ENCODE measurements at regions not wholly inside any gene's neighbourhood (a gene's known extent, or its start where the extent isn't known, plus 50 kb on each side); places are given as distances from the start of the nearest gene placed in this dataset.
"Not testable (repeated sequence)": the region's sequence is repeated elsewhere in the genome, so short reads cannot be mapped to it uniquely, and the experiment has no call there.

DNA sequence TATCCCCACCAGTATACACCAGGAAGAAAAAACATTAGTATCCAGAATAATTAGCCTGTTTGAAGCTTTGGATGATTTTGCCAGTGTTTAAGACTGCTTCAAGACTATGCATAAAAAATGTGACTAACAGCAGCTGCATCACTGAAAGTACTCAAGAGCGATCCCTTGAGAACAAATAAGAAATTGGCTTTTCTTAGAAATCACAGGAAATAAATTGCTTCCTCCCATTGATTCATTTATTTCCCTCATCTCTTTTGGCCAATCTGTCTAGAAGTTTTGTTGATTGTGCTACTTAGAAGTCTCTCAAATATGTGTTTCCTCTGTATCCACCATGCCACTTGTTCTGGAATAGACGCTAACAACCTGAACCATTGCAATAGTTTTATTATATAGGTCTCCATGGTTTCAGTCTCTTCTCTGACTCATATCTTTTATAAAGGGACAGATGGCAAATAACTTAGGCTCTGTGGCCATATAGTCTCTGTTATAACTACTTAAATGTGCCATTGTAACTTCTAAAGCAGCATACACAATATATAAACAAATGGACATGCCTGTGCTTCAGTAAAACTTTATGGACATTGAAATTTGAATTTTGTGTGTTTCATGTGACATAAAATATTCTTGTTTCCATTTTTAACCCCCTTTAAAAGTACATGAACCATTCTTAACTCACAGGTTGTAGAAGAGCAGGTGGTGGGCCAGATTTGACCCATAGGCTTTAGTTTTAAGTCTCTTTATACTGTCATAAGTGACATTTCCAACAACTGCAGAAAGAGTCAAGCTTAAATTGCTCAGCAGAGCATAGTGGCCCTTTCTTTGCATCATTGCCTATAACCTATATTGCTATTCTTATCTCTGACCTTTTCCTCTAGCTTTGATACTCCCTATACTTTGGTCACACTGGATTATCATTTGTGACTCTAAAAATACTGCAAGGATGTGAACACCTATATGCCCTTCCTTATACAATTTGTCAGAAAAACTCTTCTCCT lies 123.9 kb downstream of the MC4R start:
- H3K27me3 ChIP-seq (ENCODE audit: control insufficient read depth in 1 of 2, insufficient read depth in 2 of 2, low read length in 2 of 2): no peaks in the 10 kb centered on the region
- H3K4me3 ChIP-seq (ENCODE audit: low read depth in 1 of 2, low read length in 2 of 2): no peak overlapping the region
- H3K9ac ChIP-seq (ENCODE audit: low read depth in 1 of 2, low read length in 2 of 2): no peak overlapping the region
- no peaks in the 10 kb centered on the region for H3K36me3 ChIP-seq (ENCODE audit: control insufficient read depth in 1 of 2, insufficient read depth in 2 of 2, low read length in 2 of 2)
- H3K4me1 ChIP-seq (ENCODE audit: control insufficient read depth in 1 of 2, insufficient read depth in 2 of 2, low read length in 2 of 2): no peaks in the 10 kb centered on the region
- H3K27ac ChIP-seq (ENCODE audit: low read depth, low read length): no peak overlapping the region
- H3K9me3 ChIP-seq (ENCODE audit: control insufficient read depth in 1 of 2, low read length in 2 of 2): no peaks in the 10 kb centered on the region

DNA sequence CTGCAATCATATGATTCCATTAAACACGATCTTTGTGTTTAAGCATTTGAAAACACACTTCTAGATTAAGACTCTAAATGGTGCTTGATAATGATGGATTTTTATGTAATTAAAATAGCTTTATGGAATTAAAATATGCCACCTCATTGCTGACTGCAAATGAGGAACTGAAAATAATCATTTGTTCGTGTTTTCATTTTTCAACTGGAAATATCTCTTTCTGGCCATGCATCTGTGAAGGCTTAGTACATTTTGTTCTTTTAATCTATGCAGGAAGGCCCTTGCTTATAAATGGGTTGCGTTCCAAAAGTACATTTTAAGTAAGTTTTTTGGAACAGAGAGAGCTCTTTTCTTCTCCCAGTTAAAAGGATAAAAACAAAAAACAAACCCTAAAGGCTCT lies 125.5 kb downstream of the MC4R start:
- Histone ChIP-seq H3K9me3 (ENCODE audit: control insufficient read depth in 1 of 2, low read length in 2 of 2) (no peaks in the 10 kb centered on the region), H3K9ac (ENCODE audit: low read depth in 1 of 2, low read length in 2 of 2) (no peak overlapping the region), H3K36me3 (ENCODE audit: control insufficient read depth in 1 of 2, insufficient read depth in 2 of 2, low read length in 2 of 2) (no peaks in the 10 kb centered on the region), H3K4me1 (ENCODE audit: control insufficient read depth in 1 of 2, insufficient read depth in 2 of 2, low read length in 2 of 2) (no peaks in the 10 kb centered on the region), H3K27me3 (ENCODE audit: control insufficient read depth in 1 of 2, insufficient read depth in 2 of 2, low read length in 2 of 2) (no peaks in the 10 kb centered on the region), H3K27ac (ENCODE audit: low read depth, low read length) (no peak overlapping the region), H3K4me3 (ENCODE audit: low read depth in 1 of 2, low read length in 2 of 2) (no peak overlapping the region)

DNA sequence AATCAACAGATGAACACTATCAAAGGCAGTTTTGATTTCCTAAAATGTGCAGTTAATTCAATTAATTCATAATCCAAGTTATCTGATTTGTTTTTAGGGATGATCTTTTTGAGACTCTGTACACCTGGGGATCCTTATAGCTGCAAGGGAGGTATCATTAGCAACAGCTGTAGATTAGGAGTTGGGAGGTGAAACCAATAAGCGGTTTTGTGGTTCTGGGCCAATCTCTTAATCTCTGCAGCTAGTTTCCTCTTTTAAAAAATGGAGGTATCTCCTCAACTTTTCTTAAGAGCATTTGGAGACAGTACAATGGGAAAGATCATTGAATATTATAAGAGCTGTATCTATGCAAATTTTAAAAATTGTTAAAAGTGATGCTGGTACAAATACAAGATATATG lies 126.0 kb downstream of the MC4R start:
- no peaks in the 10 kb centered on the region for H3K36me3 ChIP-seq (ENCODE audit: control insufficient read depth in 1 of 2, insufficient read depth in 2 of 2, low read length in 2 of 2)
- H3K9ac ChIP-seq (ENCODE audit: low read depth in 1 of 2, low read length in 2 of 2): no peak overlapping the region
- no peak overlapping the region for H3K27ac ChIP-seq (ENCODE audit: low read depth, low read length)
- H3K4me3 ChIP-seq (ENCODE audit: low read depth in 1 of 2, low read length in 2 of 2): no peak overlapping the region
- no peaks in the 10 kb centered on the region for H3K4me1 ChIP-seq (ENCODE audit: control insufficient read depth in 1 of 2, insufficient read depth in 2 of 2, low read length in 2 of 2)
- no peaks in the 10 kb centered on the region for H3K9me3 ChIP-seq (ENCODE audit: control insufficient read depth in 1 of 2, low read length in 2 of 2)
- no peaks in the 10 kb centered on the region for H3K27me3 ChIP-seq (ENCODE audit: control insufficient read depth in 1 of 2, insufficient read depth in 2 of 2, low read length in 2 of 2)

DNA sequence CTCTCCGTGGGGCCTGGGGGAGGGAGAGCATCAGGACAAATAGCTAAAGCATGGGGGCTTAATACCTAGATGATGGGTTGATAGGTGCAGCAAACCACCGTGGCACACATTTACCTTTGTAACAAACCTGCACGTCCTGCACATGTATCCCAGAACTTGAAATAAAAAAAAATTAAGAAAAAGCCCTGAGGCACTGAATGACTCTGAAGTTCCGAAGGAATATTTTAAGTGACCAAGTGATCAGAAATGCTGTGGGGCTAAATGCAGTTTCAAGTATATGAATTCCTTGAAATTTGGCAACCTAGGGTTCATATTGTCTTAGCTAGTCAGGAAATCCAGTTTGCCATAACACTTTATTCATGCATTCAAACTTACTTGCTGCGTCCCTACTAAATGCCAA lies 127.5 kb downstream of the MC4R start:
- H3K27me3 ChIP-seq (ENCODE audit: control insufficient read depth in 1 of 2, insufficient read depth in 2 of 2, low read length in 2 of 2): no peaks in the 10 kb centered on the region
- H3K4me1 ChIP-seq (ENCODE audit: control insufficient read depth in 1 of 2, insufficient read depth in 2 of 2, low read length in 2 of 2): no peaks in the 10 kb centered on the region
- no peaks in the 10 kb centered on the region for H3K36me3 ChIP-seq (ENCODE audit: control insufficient read depth in 1 of 2, insufficient read depth in 2 of 2, low read length in 2 of 2)
- no peak overlapping the region for H3K9ac ChIP-seq (ENCODE audit: low read depth in 1 of 2, low read length in 2 of 2)
- no peaks in the 10 kb centered on the region for H3K9me3 ChIP-seq (ENCODE audit: control insufficient read depth in 1 of 2, low read length in 2 of 2)
- no peak overlapping the region for H3K4me3 ChIP-seq (ENCODE audit: low read depth in 1 of 2, low read length in 2 of 2)
- H3K27ac ChIP-seq (ENCODE audit: low read depth, low read length): no peak overlapping the region

DNA sequence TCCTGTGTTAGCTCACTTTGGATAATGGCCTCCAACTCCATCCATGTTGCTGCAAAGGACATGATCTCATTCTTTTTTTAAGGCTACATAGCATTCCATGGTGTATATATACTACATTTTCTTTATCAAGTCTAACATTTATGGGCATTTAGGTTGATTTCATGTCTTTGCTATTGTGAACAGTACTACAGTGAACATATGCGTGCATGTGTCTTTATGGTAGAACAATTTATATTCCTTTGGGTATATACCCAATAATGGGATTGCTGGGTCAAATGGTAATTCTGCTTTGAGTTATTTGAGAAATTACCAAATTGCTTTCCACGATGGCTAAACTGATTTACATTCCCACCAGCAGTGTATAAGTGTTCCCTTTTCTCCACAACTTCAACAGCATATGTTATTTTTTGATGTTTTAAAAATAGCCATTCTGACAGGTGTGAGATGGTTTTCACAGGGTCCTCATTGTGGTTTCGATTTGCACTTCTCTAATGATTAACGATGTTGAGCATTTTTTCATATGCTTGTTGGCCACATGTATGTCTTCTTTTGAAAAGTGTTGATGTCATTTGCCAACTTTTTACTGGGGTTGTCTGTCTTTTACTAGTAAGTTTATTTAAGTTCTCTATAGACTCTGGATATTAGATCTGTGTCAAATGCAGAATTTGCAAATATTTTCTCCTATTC lies 133.4 kb downstream of the MC4R start:
- H3K36me3 ChIP-seq (ENCODE audit: control insufficient read depth in 1 of 2, insufficient read depth in 2 of 2, low read length in 2 of 2); H3K4me3 ChIP-seq (ENCODE audit: low read depth in 1 of 2, low read length in 2 of 2); H3K4me1 ChIP-seq (ENCODE audit: control insufficient read depth in 1 of 2, insufficient read depth in 2 of 2, low read length in 2 of 2); H3K9me3 ChIP-seq (ENCODE audit: control insufficient read depth in 1 of 2, low read length in 2 of 2); H3K27me3 ChIP-seq (ENCODE audit: control insufficient read depth in 1 of 2, insufficient read depth in 2 of 2, low read length in 2 of 2); H3K9ac ChIP-seq (ENCODE audit: low read depth in 1 of 2, low read length in 2 of 2); H3K27ac ChIP-seq (ENCODE audit: low read depth, low read length): not testable (repeated sequence)

DNA sequence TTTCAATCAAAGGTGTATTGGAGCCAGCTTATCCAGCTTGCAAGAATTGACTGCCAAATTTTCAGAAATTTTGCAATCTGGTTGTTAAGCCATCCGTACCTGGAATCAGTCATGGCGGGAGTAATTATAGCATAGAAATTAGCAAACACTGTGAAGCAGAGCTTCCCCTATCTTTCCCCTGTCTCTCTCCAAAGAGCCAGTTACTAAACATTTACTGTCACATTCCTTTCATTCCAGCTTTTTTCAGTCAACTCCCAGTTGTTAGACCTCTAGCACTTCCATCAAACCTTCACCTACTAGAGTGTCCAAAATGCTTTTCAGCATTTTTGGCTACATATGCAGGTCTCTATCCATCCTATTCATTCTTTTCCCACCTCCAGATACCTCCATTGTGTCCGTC lies 137.4 kb downstream of the MC4R start:
- Histone ChIP-seq H3K4me1 (ENCODE audit: control insufficient read depth in 1 of 2, insufficient read depth in 2 of 2, low read length in 2 of 2) (no peaks in the 10 kb centered on the region), H3K27me3 (ENCODE audit: control insufficient read depth in 1 of 2, insufficient read depth in 2 of 2, low read length in 2 of 2) (no peaks in the 10 kb centered on the region), H3K27ac (ENCODE audit: low read depth, low read length) (no peak overlapping the region), H3K9me3 (ENCODE audit: control insufficient read depth in 1 of 2, low read length in 2 of 2) (no peaks in the 10 kb centered on the region), H3K36me3 (ENCODE audit: control insufficient read depth in 1 of 2, insufficient read depth in 2 of 2, low read length in 2 of 2) (no peaks in the 10 kb centered on the region), H3K4me3 (ENCODE audit: low read depth in 1 of 2, low read length in 2 of 2) (no peak overlapping the region), H3K9ac (ENCODE audit: low read depth in 1 of 2, low read length in 2 of 2) (no peak overlapping the region)

DNA sequence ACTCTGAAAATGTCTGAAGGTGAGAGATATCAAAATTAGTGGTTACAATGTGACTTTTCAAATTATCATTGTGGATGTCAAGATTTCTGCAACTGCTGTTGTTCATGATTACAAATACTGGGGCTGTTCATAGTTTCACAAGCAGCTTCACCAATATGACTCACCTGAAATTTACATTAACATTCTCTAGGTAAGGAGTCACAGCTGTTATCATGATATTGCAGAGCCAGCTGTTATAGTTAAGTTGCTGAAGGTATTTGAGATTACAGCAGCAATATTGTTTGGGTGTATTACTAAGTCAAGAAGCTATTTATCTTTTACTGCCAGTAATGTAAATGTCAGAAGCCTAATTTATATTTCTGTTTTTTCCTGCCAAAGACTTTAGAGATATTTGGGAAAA lies 140.0 kb downstream of the MC4R start:
- Histone ChIP-seq H3K27me3 (ENCODE audit: control insufficient read depth in 1 of 2, insufficient read depth in 2 of 2, low read length in 2 of 2) (no peaks in the 10 kb centered on the region), H3K9me3 (ENCODE audit: control insufficient read depth in 1 of 2, low read length in 2 of 2) (no peaks in the 10 kb centered on the region), H3K36me3 (ENCODE audit: control insufficient read depth in 1 of 2, insufficient read depth in 2 of 2, low read length in 2 of 2) (no peaks in the 10 kb centered on the region), H3K4me3 (ENCODE audit: low read depth in 1 of 2, low read length in 2 of 2) (no peak overlapping the region), H3K4me1 (ENCODE audit: control insufficient read depth in 1 of 2, insufficient read depth in 2 of 2, low read length in 2 of 2) (no peaks in the 10 kb centered on the region), H3K27ac (ENCODE audit: low read depth, low read length) (no peak overlapping the region), H3K9ac (ENCODE audit: low read depth in 1 of 2, low read length in 2 of 2) (no peak overlapping the region)

DNA sequence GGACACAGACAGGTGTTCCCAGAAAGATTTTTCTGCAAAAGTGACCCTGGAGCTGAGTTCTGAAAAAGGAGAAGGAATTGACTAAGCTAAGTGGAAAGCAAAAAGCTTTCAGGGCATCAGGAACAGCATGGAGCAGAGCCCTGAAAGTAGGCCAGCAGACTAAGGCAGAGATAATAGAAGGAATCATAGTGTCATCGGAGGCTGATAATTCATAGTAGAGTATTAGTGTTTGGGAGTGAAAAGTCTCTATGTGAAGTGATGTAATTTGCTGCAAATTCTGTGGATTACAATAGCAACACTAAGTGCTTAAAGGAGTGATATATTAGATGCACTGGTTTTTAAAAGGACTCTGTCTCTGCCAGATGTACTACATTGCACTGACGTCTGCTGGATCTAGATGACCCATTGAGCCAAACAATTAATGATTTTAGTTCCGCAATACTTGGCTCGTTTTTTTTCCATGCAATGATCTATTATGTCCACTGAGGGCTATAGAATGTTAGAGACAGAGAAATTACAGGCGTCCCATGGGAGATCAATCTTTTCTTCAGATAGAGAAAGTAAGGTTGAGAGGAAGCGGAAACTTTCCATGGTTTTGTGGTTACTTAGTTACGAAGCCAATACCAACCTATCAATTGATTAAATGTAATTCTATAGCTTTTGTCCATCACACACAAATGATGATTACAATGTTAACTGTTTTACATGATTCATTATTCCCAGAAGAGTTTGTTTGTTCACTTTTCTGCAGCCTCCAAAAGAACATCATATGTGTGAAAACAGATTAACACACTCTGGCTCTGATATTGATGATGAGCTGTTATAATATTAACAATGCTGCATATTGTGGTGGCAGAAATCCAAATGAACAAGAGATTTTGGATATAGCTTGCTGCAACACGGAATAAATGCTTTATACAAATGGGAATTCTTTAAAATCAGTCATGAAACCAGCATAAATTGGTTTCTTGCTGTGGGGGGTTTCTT lies 143.7 kb downstream of the MC4R start:
- Histone ChIP-seq H3K36me3 (ENCODE audit: control insufficient read depth in 1 of 2, insufficient read depth in 2 of 2, low read length in 2 of 2) (no peaks in the 10 kb centered on the region), H3K27ac (ENCODE audit: low read depth, low read length) (no peak overlapping the region), H3K9ac (ENCODE audit: low read depth in 1 of 2, low read length in 2 of 2) (no peak overlapping the region), H3K4me1 (ENCODE audit: control insufficient read depth in 1 of 2, insufficient read depth in 2 of 2, low read length in 2 of 2) (no peaks in the 10 kb centered on the region), H3K27me3 (ENCODE audit: control insufficient read depth in 1 of 2, insufficient read depth in 2 of 2, low read length in 2 of 2) (no peaks in the 10 kb centered on the region), H3K4me3 (ENCODE audit: low read depth in 1 of 2, low read length in 2 of 2) (no peak overlapping the region), H3K9me3 (ENCODE audit: control insufficient read depth in 1 of 2, low read length in 2 of 2) (peaks cover 0 to 6% of the 10 kb centered on the region in 2 donors)

DNA sequence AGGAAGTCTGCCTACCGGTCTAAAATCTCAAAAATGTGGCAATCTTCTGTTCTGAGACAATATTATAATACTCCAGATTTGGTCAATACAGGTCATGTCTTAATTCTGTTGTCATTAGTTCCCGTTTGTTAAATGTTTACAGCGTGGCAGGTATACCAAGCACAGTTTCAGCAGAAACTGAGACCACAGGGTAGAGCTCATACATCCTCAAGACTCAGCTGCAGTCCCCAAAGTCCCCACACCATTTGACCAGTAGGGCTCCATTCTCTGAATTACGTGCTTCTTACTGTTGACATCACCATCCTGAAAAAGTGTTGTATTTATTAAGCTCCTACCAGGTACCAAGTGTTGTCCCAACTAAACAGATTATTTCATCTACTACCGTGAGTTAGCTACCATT lies 157.1 kb downstream of the MC4R start:
- Histone ChIP-seq H3K9me3 (ENCODE audit: control insufficient read depth in 1 of 2, low read length in 2 of 2) (no peaks in the 10 kb centered on the region), H3K9ac (ENCODE audit: low read depth in 1 of 2, low read length in 2 of 2) (no peak overlapping the region), H3K4me3 (ENCODE audit: low read depth in 1 of 2, low read length in 2 of 2) (no peak overlapping the region), H3K4me1 (ENCODE audit: control insufficient read depth in 1 of 2, insufficient read depth in 2 of 2, low read length in 2 of 2) (no peaks in the 10 kb centered on the region), H3K27me3 (ENCODE audit: control insufficient read depth in 1 of 2, insufficient read depth in 2 of 2, low read length in 2 of 2) (no peaks in the 10 kb centered on the region), H3K36me3 (ENCODE audit: control insufficient read depth in 1 of 2, insufficient read depth in 2 of 2, low read length in 2 of 2) (no peaks in the 10 kb centered on the region), H3K27ac (ENCODE audit: low read depth, low read length) (no peak overlapping the region)

Measured in duodenal mucosa (tissue), 2 donors.